Osteocyte (in vitro differentiated cells): ENCODE measurements at regions not wholly inside any gene's neighbourhood (a gene's known extent, or its start where the extent isn't known, plus 50 kb on each side); places are given as distances from the start of the nearest gene placed in this dataset.

Source experiments
- DNase-seq: peaks from one replicate; pipeline ENCODE4 v3.0.0; 2021; ENCODE audit warnings: mixed read lengths; ENCODE audit not compliant: unreplicated experiment; ENCODE audit errors: extremely low spot score
- H3K27ac Mint-ChIP-seq: one replicate; pipeline ENCODE4 v1.8.0; 2021; ENCODE audit warnings: mild to moderate bottlenecking, mixed read lengths; ENCODE audit not compliant: unreplicated experiment
- H3K27me3 Mint-ChIP-seq: one replicate; pipeline ENCODE4 v1.8.0; 2021; ENCODE audit warnings: mixed read lengths; ENCODE audit not compliant: unreplicated experiment
- H3K36me3 Mint-ChIP-seq: one replicate; pipeline ENCODE4 v1.8.0; 2021; ENCODE audit warnings: mixed read lengths; ENCODE audit not compliant: unreplicated experiment
- H3K4me1 Mint-ChIP-seq: one replicate; pipeline ENCODE4 v1.8.0; 2021; ENCODE audit warnings: mixed read lengths; ENCODE audit not compliant: unreplicated experiment
- H3K4me3 Mint-ChIP-seq: one replicate; pipeline ENCODE4 v1.8.0; 2021; ENCODE audit warnings: mild to moderate bottlenecking, moderate library complexity, mixed read lengths; ENCODE audit not compliant: unreplicated experiment
- H3K9me3 Mint-ChIP-seq: one replicate; pipeline ENCODE4 v1.8.0; 2021; ENCODE audit warnings: mixed read lengths; ENCODE audit not compliant: unreplicated experiment
- CTCF ChIP-seq: fragments of 200-600 bp; sonication (generic); IDR thresholded peaks from 2 replicates; pipeline ENCODE4 v1.5.0; 2021; ENCODE audit warnings: antibody characterized with exemption, mild to moderate bottlenecking, moderate library complexity

GRCh38 chr2:240197462-240198139, 57.1 kb upstream of the OTOS start:
- H3K27ac Mint-ChIP-seq: no peak overlapping the region
- H3K9me3 Mint-ChIP-seq: no peaks in the 10 kb centered on the region
- no peak for TF ChIP-seq CTCF
- H3K4me3 Mint-ChIP-seq: no peak overlapping the region
- DNase-seq: peak; percentile 68
- no peaks in the 10 kb centered on the region for H3K36me3 Mint-ChIP-seq
- H3K4me1 Mint-ChIP-seq: no peaks in the 10 kb centered on the region
- peaks cover 38% of the 10 kb centered on the region for H3K27me3 Mint-ChIP-seq

DNA sequence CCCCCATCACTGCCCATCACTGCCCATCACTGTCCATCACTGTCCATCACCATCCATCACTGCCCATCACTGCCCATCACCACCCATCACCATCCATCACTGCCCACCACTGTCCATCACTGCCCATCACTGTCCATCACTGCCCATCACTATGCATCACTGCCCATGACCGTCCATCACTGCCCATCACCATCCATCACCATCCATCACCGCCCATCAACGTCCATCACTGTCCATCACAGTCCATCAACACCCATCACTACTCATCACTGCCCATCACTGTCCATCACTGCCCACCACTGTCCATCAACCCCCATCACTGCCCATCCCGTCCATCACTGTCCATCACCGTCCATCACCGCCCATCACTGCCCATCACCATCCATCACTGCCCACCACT, 57.8 kb upstream of the OTOS start:
- H3K27me3 Mint-ChIP-seq: peaks cover 35% of the 10 kb centered on the region
- DNase-seq: no peak
- no peaks in the 10 kb centered on the region for H3K4me1 Mint-ChIP-seq
- no peak overlapping the region for H3K4me3 Mint-ChIP-seq
- TF ChIP-seq CTCF: no peak
- H3K27ac Mint-ChIP-seq: no peak overlapping the region
- no peaks in the 10 kb centered on the region for H3K36me3 Mint-ChIP-seq
- no peaks in the 10 kb centered on the region for H3K9me3 Mint-ChIP-seq

GRCh38 chr2:240199133-240199870, 58.8 kb upstream of the OTOS start:
- Mint-ChIP-seq H3K27ac (no peak overlapping the region), H3K36me3 (no peaks in the 10 kb centered on the region), H3K4me3 (no peak overlapping the region), H3K27me3 (peaks cover 27% of the 10 kb centered on the region), H3K9me3 (no peaks in the 10 kb centered on the region), H3K4me1 (peaks cover 2% of the 10 kb centered on the region)
- DNase-seq: peak; percentile 76
- TF ChIP-seq CTCF: no peak

GRCh38 chr2:240200230-240201051, 60.0 kb upstream of the OTOS start:
- no peak overlapping the region for H3K4me3 Mint-ChIP-seq

More at GRCh38 chr2:240200230-240201051, 60.0 kb upstream of the OTOS start:
- peak; percentile 83 for DNase-seq
- Mint-ChIP-seq H3K36me3 (no peaks in the 10 kb centered on the region), H3K9me3 (no peaks in the 10 kb centered on the region), H3K27me3 (peaks cover 21% of the 10 kb centered on the region), H3K27ac (no peak overlapping the region), H3K4me1 (peaks cover 14% of the 10 kb centered on the region)
- no peak for TF ChIP-seq CTCF
